NCI-H1417 (cell line): ENCODE measurements at regions not wholly inside any gene's neighbourhood (a gene's known extent, or its start where the extent isn't known, plus 50 kb on each side); places are given as distances from the start of the nearest gene placed in this dataset.

Source experiments
- DNase-seq, 3 experiments: peaks; one replicate each; lab custom pipeline; 2025; lab: John Stamatoyannopoulos, UW

- DNase-seq: no peak
Observed at GRCh38 chr11:88404932-88405710, 67.6 kb upstream of the CTSC start.

GRCh38 chr11:88404391-88404790 is 66.9 kb upstream of the CTSC start:
- DNase-seq: no peak

- no peak for DNase-seq
Observed at GRCh38 chr11:88402784-88403183, 65.2 kb upstream of the CTSC start.

GRCh38 chr11:88402192-88402715 is 64.7 kb upstream of the CTSC start:
- DNase-seq: no peak

GRCh38 chr11:88398791-88399570 is 61.4 kb upstream of the CTSC start:
- DNase-seq: no peak

- no peak for DNase-seq
Observed at GRCh38 chr11:88398372-88398771, 60.8 kb upstream of the CTSC start.

- no peak for DNase-seq
Observed at GRCh38 chr11:88390254-88390653, 52.7 kb upstream of the CTSC start.

GRCh38 chr11:88387957-88388356 is 50.4 kb upstream of the CTSC start:
- no peak for DNase-seq
